A549 (cell line): ENCODE measurements at regions not wholly inside any gene's neighbourhood (a gene's known extent, or its start where the extent isn't known, plus 50 kb on each side); places are given as distances from the start of the nearest gene placed in this dataset.

Experiments
- ATAC-seq, 2 experiments: fragments of 200-7000 bp in 1 of 2; fragments of >200 bp in 1 of 2; cut with Nextera tagmentation in 1 of 2; cut with Tn5 transposase in 1 of 2; 3 replicates each; pipeline versions ENCODE4 v1.8.0 to v1.9.1; 2018 to 2020; ENCODE audit warnings: mild to moderate bottlenecking in 1 of 2, moderate library complexity in 1 of 2
- CTCF ChIA-PET: fragments of 300-600 bp; sonication (Branson Sonifier 250); formaldehyde crosslinking; extraction: SDS; loops from one replicate; lab custom pipeline; 2021; ENCODE audit warnings: antibody characterized with exemption, inconsistent platforms; lab: Yijun Ruan, JAX
- POLR2A ChIA-PET: fragments of 350-600 bp; formaldehyde crosslinking; extraction: SDS; loops from one replicate; lab custom pipeline; 2021; ENCODE audit warnings: antibody characterized with exemption, inconsistent platforms; lab: Yijun Ruan, JAX
- DNase-seq, 2 experiments: peaks; one replicate each; pipeline versions ENCODE4 v3.0.0 to v3.0.0-alpha.2; 2011 to 2016; ENCODE audit warnings: low read depth in 1 of 2, low spot score in 1 of 2
- FAIRE-seq: peaks from 2 replicates; lab custom pipeline; 2011; peaks lifted over from hg19 to GRCh38; lab: Jason Lieb, UNC
- H3K27ac ChIP-seq, 2 experiments: fragments of >200 bp; sonication (Bioruptor Twin); formaldehyde crosslinking; 3 replicates each; pipeline ENCODE4 v1.5.1; 2016 to 2017
- H3K4me1 ChIP-seq: fragments of >200 bp; sonication (Bioruptor Twin); formaldehyde crosslinking; 3 replicates; pipeline ENCODE4 v1.6.1; 2016
- H3K4me2 ChIP-seq: fragments of >200 bp; sonication (Bioruptor Twin); formaldehyde crosslinking; 3 replicates; pipeline ENCODE4 v1.6.1; 2016
- H3K4me3 ChIP-seq: fragments of >200 bp; sonication (Bioruptor Twin); formaldehyde crosslinking; 3 replicates; pipeline ENCODE4 v1.5.1; 2016
- H3K9me3 ChIP-seq: fragments of >200 bp; sonication (Bioruptor Twin); formaldehyde crosslinking; 3 replicates; pipeline ENCODE4 v1.6.1; 2016
- ATOH8 ChIP-seq: fragments of 250-450 bp; sonication (Bioruptor Pico); IDR thresholded peaks from 2 replicates; pipeline ENCODE4 v1.5.0; 2020; ENCODE audit warnings: low read depth, mild to moderate bottlenecking, moderate library complexity
- CEBPB ChIP-seq, 2 experiments: fragments of >200 bp in 1 of 2; sonication (Bioruptor Twin) in 1 of 2; formaldehyde crosslinking in 1 of 2; IDR thresholded peaks; 2 replicates each; pipeline ENCODE4 v1.6.1; 2012 to 2016
- E2F6 ChIP-seq: IDR thresholded peaks from 2 replicates; pipeline ENCODE4 v1.6.1; 2012; ENCODE audit warnings: low read depth, borderline replicate concordance
- EHMT2 ChIP-seq: fragments of 200-600 bp; sonication (generic); IDR thresholded peaks from 2 replicates; pipeline ENCODE4 v1.6.1; 2016; ENCODE audit warnings: antibody characterized with exemption, low read depth, mild to moderate bottlenecking, moderate library complexity
- ELK1 ChIP-seq: fragments of 150-350 bp; IDR thresholded peaks from 2 replicates; pipeline ENCODE4 v1.6.1; 2014; ENCODE audit warnings: low read depth, mild to moderate bottlenecking, low read length
- FOSB ChIP-seq: fragments of 250-450 bp; sonication (Bioruptor Pico); IDR thresholded peaks from 2 replicates; pipeline ENCODE4 v1.5.0; 2020; ENCODE audit warnings: mild to moderate bottlenecking, moderate library complexity
- GATA3 ChIP-seq: IDR thresholded peaks from 2 replicates; pipeline ENCODE4 v1.6.1; 2012; ENCODE audit warnings: borderline replicate concordance
- HDAC2 ChIP-seq: fragments of 200-600 bp; sonication (generic); IDR thresholded peaks from 2 replicates; pipeline ENCODE4 v1.6.1; 2016
- HEYL ChIP-seq: fragments of 250-450 bp; sonication (Bioruptor Pico); IDR thresholded peaks from 2 replicates; pipeline ENCODE4 v1.8.0; 2021; ENCODE audit warnings: mild to moderate bottlenecking, moderate library complexity
- HOXB5 ChIP-seq: fragments of 250-450 bp; sonication (Bioruptor Pico); IDR thresholded peaks from 2 replicates; pipeline ENCODE4 v1.5.0; 2020; ENCODE audit warnings: mild to moderate bottlenecking, moderate library complexity
- JUNB ChIP-seq: fragments of >200 bp; sonication (Bioruptor Twin); formaldehyde crosslinking; IDR thresholded peaks from 2 replicates; pipeline ENCODE4 v1.6.1; 2016
- PHF8 ChIP-seq: fragments of 200-600 bp; sonication (generic); IDR thresholded peaks from 2 replicates; pipeline ENCODE4 v1.6.1; 2016; ENCODE audit warnings: low read depth, mild to moderate bottlenecking, antibody characterized with exemption, moderate library complexity, borderline replicate concordance
- POLR2A ChIP-seq: IDR thresholded peaks from 2 replicates; pipeline ENCODE4 v1.6.1; 2012; ENCODE audit warnings: mild to moderate bottlenecking, low read length
- REST ChIP-seq: fragments of 200-600 bp; sonication (generic); IDR thresholded peaks from 2 replicates; pipeline ENCODE4 v1.6.1; 2016; ENCODE audit warnings: antibody characterized with exemption, mild to moderate bottlenecking, moderate library complexity
- RFX5 ChIP-seq: fragments of 450-650 bp; IDR thresholded peaks from 2 replicates; pipeline ENCODE4 v1.7.1; 2014; ENCODE audit warnings: antibody characterized with exemption, mild to moderate bottlenecking, moderate library complexity
- RNF2 ChIP-seq: fragments of 200-600 bp; sonication (generic); IDR thresholded peaks from 2 replicates; pipeline ENCODE4 v1.6.1; 2016; ENCODE audit warnings: low read depth, mild to moderate bottlenecking, antibody characterized with exemption, moderate library complexity, borderline replicate concordance
- SMC3 ChIP-seq: fragments of >200 bp; sonication (Bioruptor Twin); formaldehyde crosslinking; IDR thresholded peaks from 3 replicates; pipeline ENCODE4 v1.6.1; 2018; ENCODE audit warnings: inconsistent platforms
- SREBF2 ChIP-seq: fragments of 450-650 bp; IDR thresholded peaks from 2 replicates; pipeline ENCODE4 v1.6.1; 2014; ENCODE audit warnings: mild to moderate bottlenecking, moderate library complexity
- TFCP2L1 ChIP-seq: fragments of 250-450 bp; sonication (Bioruptor Pico); IDR thresholded peaks from 2 replicates; pipeline ENCODE4 v1.5.0; 2021; ENCODE audit warnings: mild to moderate bottlenecking
- TP53 ChIP-seq: fragments of 250-450 bp; sonication (Bioruptor Pico); IDR thresholded peaks from 2 replicates; pipeline ENCODE4 v1.5.0; 2021; ENCODE audit warnings: mild to moderate bottlenecking, moderate library complexity
- USF2 ChIP-seq: fragments of 450-650 bp; IDR thresholded peaks from 2 replicates; pipeline ENCODE4 v1.6.1; 2014; ENCODE audit warnings: antibody characterized with exemption
- WGBS: methylation state at CpG from one replicate; pipeline ENCODE4 v1.1.6; 2017; ENCODE audit errors: missing lambda C conversion rate; 5-methylcytosine and 5-hydroxymethylcytosine counted together
- TF ChIP-seq, protein P1 (sequence below): fragments of >200 bp; sonication (Bioruptor Twin); formaldehyde crosslinking; IDR thresholded peaks from 3 replicates; pipeline ENCODE4 v1.6.1; 2016
- TF ChIP-seq, protein P2 (sequence below): fragments of >200 bp; sonication (Bioruptor Twin); formaldehyde crosslinking; IDR thresholded peaks from 3 replicates; pipeline ENCODE4 v1.5.1; 2016
- TF ChIP-seq, protein P3 (sequence below): IDR thresholded peaks from 2 replicates; pipeline ENCODE4 v1.6.1; 2012

- DNase-seq (no peak), FAIRE-seq (no peak), ATAC-seq (no peak)
- CTCF ChIA-PET, result interaction anchor here (0.6 kb wide), 1 partner anchor 270 kb away, joined by 4 read pairs; no protein-coding TSS in a partner anchor
- Histone ChIP-seq H3K27ac (no peak overlapping the region), H3K4me3 (no peak overlapping the region), H3K4me2 (no peak overlapping the region), H3K4me1 (no peaks in the 10 kb centered on the region), H3K9me3 (no peaks in the 10 kb centered on the region)
- TF ChIP-seq E2F6 (no peak), HDAC2 (no peak), GATA3 (no peak), HEYL (no peak), SREBF2 (no peak), USF2 (no peak), RNF2 (no peak), JUNB (no peak), RFX5 (no peak), SMC3 (no peak), TFCP2L1 (CRISPR knock-in tag) (no peak), HOXB5 (CRISPR knock-in tag) (no peak), PHF8 (no peak), REST (no peak), ATOH8 (no peak), EHMT2 (no peak)
- TF ChIP-seq, protein P1, sequence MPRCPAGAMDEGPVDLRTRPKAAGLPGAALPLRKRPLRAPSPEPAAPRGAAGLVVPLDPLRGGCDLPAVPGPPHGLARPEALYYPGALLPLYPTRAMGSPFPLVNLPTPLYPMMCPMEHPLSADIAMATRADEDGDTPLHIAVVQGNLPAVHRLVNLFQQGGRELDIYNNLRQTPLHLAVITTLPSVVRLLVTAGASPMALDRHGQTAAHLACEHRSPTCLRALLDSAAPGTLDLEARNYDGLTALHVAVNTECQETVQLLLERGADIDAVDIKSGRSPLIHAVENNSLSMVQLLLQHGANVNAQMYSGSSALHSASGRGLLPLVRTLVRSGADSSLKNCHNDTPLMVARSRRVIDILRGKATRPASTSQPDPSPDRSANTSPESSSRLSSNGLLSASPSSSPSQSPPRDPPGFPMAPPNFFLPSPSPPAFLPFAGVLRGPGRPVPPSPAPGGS, result no peak
- TF ChIP-seq, protein P2, sequence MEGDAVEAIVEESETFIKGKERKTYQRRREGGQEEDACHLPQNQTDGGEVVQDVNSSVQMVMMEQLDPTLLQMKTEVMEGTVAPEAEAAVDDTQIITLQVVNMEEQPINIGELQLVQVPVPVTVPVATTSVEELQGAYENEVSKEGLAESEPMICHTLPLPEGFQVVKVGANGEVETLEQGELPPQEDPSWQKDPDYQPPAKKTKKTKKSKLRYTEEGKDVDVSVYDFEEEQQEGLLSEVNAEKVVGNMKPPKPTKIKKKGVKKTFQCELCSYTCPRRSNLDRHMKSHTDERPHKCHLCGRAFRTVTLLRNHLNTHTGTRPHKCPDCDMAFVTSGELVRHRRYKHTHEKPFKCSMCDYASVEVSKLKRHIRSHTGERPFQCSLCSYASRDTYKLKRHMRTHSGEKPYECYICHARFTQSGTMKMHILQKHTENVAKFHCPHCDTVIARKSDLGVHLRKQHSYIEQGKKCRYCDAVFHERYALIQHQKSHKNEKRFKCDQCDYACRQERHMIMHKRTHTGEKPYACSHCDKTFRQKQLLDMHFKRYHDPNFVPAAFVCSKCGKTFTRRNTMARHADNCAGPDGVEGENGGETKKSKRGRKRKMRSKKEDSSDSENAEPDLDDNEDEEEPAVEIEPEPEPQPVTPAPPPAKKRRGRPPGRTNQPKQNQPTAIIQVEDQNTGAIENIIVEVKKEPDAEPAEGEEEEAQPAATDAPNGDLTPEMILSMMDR, result no peak
- 11% methylated on average over 1 of the region's 1 CpG for WGBS
- POLR2A ChIA-PET, result no interaction called here
Measured at GRCh38 chr3:18919158-18919557, 229.2 kb upstream of the KCNH8 start.

DNA sequence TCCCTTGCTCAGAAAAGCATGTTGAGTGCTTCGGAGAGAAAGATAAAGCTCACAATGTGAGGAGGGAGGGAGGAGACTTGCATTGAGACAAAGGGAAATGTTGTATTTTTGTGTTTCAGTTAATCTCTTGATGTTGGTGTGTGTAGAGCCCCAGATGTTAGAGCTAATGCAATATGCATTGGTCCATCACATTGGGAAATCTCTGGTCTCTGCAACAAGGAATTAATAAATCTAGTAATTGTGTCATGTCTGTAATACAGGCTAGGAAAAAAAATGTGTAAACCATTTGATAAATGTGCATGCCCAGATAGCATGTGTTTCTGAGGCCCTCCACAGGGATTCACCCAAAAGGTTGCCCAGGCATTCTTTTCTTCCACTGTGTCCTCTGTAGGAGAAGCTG lies 230.4 kb upstream of the KCNH8 start:
- 0% methylated on average over 1 of the region's 1 CpG for WGBS
- ChIA-PET POLR2A (no interaction called here), CTCF (no interaction called here)
- no peak overlapping the region for H3K4me3 ChIP-seq
- H3K27ac ChIP-seq, result no peak overlapping the region
- no peak for FAIRE-seq
- no peaks in the 10 kb centered on the region for H3K4me1 ChIP-seq
- ATAC-seq, result no peak
- H3K9me3 ChIP-seq, result no peaks in the 10 kb centered on the region
- H3K4me2 ChIP-seq, result no peak overlapping the region
- DNase-seq, result no peak
- TF ChIP-seq RNF2, result no peak
- TF ChIP-seq E2F6, result no peak
- no peak for TF ChIP-seq POLR2A
- no peak for TF ChIP-seq SREBF2
- TF ChIP-seq CEBPB (IDR thresholded peaks at IDR 0.05), result no peak
- TF ChIP-seq, protein P3, sequence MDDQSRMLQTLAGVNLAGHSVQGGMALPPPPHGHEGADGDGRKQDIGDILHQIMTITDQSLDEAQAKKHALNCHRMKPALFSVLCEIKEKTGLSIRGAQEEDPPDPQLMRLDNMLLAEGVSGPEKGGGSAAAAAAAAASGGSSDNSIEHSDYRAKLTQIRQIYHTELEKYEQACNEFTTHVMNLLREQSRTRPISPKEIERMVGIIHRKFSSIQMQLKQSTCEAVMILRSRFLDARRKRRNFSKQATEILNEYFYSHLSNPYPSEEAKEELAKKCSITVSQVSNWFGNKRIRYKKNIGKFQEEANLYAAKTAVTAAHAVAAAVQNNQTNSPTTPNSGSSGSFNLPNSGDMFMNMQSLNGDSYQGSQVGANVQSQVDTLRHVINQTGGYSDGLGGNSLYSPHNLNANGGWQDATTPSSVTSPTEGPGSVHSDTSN, result no peak
- no peak for TF ChIP-seq ELK1
- no peak for TF ChIP-seq TFCP2L1 (CRISPR knock-in tag)
- no peak for TF ChIP-seq HOXB5 (CRISPR knock-in tag)
- TF ChIP-seq TP53, result no peak
- TF ChIP-seq FOSB (CRISPR knock-in tag), result no peak
- TF ChIP-seq, protein P1, result no peak
